Endothelial cell of umbilical vein (primary cell): ENCODE measurements at regions not wholly inside any gene's neighbourhood (a gene's known extent, or its start where the extent isn't known, plus 50 kb on each side); places are given as distances from the start of the nearest gene placed in this dataset.

Experiments used
- BruUV-seq: library from RNA; stranded (reverse); fragments of 400-500 nt; replicated peaks from 2 replicates; lab custom pipeline; 2021; lab: Mats Ljungman, UMichigan
- CTCF ChIA-PET: fragments of 300-600, 350-600 bp; sonication (Branson Sonifier 250); formaldehyde crosslinking; loops from one replicate; lab custom pipeline; 2021; ENCODE audit warnings: antibody characterized with exemption, inconsistent platforms; lab: Charles Lee
- POLR2A ChIA-PET: fragments of 300-600, 350-600 bp; sonication (Branson Sonifier 250); formaldehyde crosslinking; loops from one replicate; lab custom pipeline; 2021; ENCODE audit warnings: antibody characterized with exemption, inconsistent platforms; lab: Charles Lee
- DNase-seq: peaks from one replicate; pipeline ENCODE4 v3.0.0-alpha.2; 2011; ENCODE audit warnings: low read depth, low spot score
- FAIRE-seq: peaks from 2 replicates; lab custom pipeline; 2011; peaks lifted over from hg19 to GRCh38; lab: Jason Lieb, UNC
- H2AFZ ChIP-seq: 2 replicates; pipeline ENCODE4 v1.6.0; 2012; ENCODE audit warnings: low read depth, low read length, control low read depth, inconsistent platforms
- H3K27ac ChIP-seq: 2 replicates; pipeline ENCODE4 v1.5.1; 2011; ENCODE audit warnings: low read depth, mild to moderate bottlenecking, control low read depth, low read length, moderate library complexity; ENCODE audit not compliant: insufficient read depth
- H3K27me3 ChIP-seq, 2 experiments: 2 replicates each; pipeline versions ENCODE4 v1.6.0 to v1.6.1; 2011; ENCODE audit warnings: low read length in 2 of 2, mixed read lengths in 1 of 2; ENCODE audit not compliant: control insufficient read depth in 2 of 2, insufficient read depth in 2 of 2
- H3K36me3 ChIP-seq, 2 experiments: 2 replicates in 1 of 2; 3 replicates in 1 of 2; pipeline ENCODE4 v1.5.1; 2011; ENCODE audit warnings: low read length in 2 of 2, mild to moderate bottlenecking in 1 of 2, moderate library complexity in 1 of 2; ENCODE audit not compliant: control insufficient read depth in 2 of 2, insufficient read depth in 2 of 2; ENCODE audit errors: extremely low read depth in 1 of 2
- H3K4me1 ChIP-seq: 3 replicates; pipeline ENCODE4 v1.5.1; 2011; ENCODE audit warnings: mild to moderate bottlenecking, low read length; ENCODE audit not compliant: control insufficient read depth, insufficient read depth; ENCODE audit errors: extremely low read depth
- H3K4me2 ChIP-seq: 2 replicates; pipeline ENCODE4 v1.6.1; 2011; ENCODE audit warnings: low read length, control low read depth, mixed read lengths; ENCODE audit not compliant: insufficient read depth
- H3K4me3 ChIP-seq, 3 experiments: fragments of 200-600 bp in 1 of 3; sonication (generic), shearing (Covaris generic) in 1 of 3; replicated peaks in 1 of 3; 2 replicates each; pipeline ENCODE4 v1.5.1; 2011 to 2016; ENCODE audit warnings: control low read depth in 3 of 3, low read length in 3 of 3, mild to moderate bottlenecking in 2 of 3, inconsistent platforms in 1 of 3, low read depth in 1 of 3, moderate library complexity in 1 of 3; ENCODE audit not compliant: insufficient read depth in 1 of 3
- H3K79me2 ChIP-seq: 2 replicates; pipeline ENCODE4 v1.6.0; 2012; ENCODE audit warnings: low read length, inconsistent platforms; ENCODE audit not compliant: control insufficient read depth, insufficient read depth
- H3K9ac ChIP-seq: replicated peaks from 2 replicates; pipeline ENCODE3; 2011; ENCODE audit warnings: low read length, control low read depth; ENCODE audit not compliant: insufficient read depth; ENCODE audit errors: extremely low read depth
- H3K9me1 ChIP-seq: replicated peaks from 3 replicates; pipeline ENCODE4 v1.6.0; 2011; ENCODE audit warnings: mild to moderate bottlenecking, low read length; ENCODE audit not compliant: control insufficient read depth, insufficient read depth; ENCODE audit errors: extremely low read depth
- H3K9me3 ChIP-seq: replicated peaks from 2 replicates; pipeline ENCODE4 v1.5.1; 2012; ENCODE audit warnings: low read length, inconsistent platforms; ENCODE audit not compliant: control insufficient read depth, insufficient read depth
- H4K20me1 ChIP-seq: replicated peaks from 2 replicates; pipeline ENCODE3; 2011; ENCODE audit warnings: mild to moderate bottlenecking, low read length; ENCODE audit not compliant: control insufficient read depth, insufficient read depth; ENCODE audit errors: extremely low read depth
- CTCF ChIP-seq, 2 donors: IDR thresholded peaks; 1 replicate in 1 of 2; 2 replicates in 1 of 2; pipeline ENCODE4 v1.5.1; 2011; ENCODE audit warnings: low read length in 2 of 2, mild to moderate bottlenecking in 2 of 2, moderate library complexity in 2 of 2, control low read depth in 1 of 2, inconsistent platforms in 1 of 2, low read depth in 1 of 2; ENCODE audit not compliant: insufficient read depth in 1 of 2; ENCODE audit errors: extremely low read depth in 1 of 2
- FOS ChIP-seq: IDR thresholded peaks from 2 replicates; pipeline ENCODE4 v1.6.1; 2011; ENCODE audit warnings: mild to moderate bottlenecking, low read length, moderate library complexity, borderline replicate concordance; ENCODE audit not compliant: insufficient read depth
- GATA2 ChIP-seq: IDR thresholded peaks from 2 replicates; pipeline ENCODE4 v1.7.0; 2011; ENCODE audit warnings: low read depth, mild to moderate bottlenecking, moderate library complexity, mixed read lengths, low read length; ENCODE audit not compliant: insufficient read length, insufficient read depth
- JUN ChIP-seq: IDR thresholded peaks from 2 replicates; pipeline ENCODE4 v1.6.1; 2011; ENCODE audit warnings: borderline replicate concordance, low read depth; ENCODE audit not compliant: insufficient read length, insufficient read depth
- MYC ChIP-seq: IDR thresholded peaks from one replicate; pipeline ENCODE4 v1.6.1; 2011; ENCODE audit warnings: mild to moderate bottlenecking, low read depth, low read length
- POLR2A ChIP-seq: IDR thresholded peaks from 2 replicates; pipeline ENCODE4 v1.6.1; 2012; ENCODE audit warnings: low read depth, mild to moderate bottlenecking, control low read depth, low read length
- POLR2AphosphoS5 ChIP-seq: IDR thresholded peaks from 2 replicates; pipeline ENCODE4 v1.6.1; 2012; ENCODE audit warnings: low read depth, mild to moderate bottlenecking, control low read depth, low read length, moderate library complexity; ENCODE audit not compliant: insufficient read depth
- dilution Hi-C: fragments of 300-500 bp; cut with MboI; formaldehyde crosslinking; loops from one replicate; pipeline ENCODE4 v1.15.0; 2019; ENCODE audit warnings: low sequenced_read_pairs; ENCODE audit not compliant: extremely low pct_ligation_motif_present
- intact Hi-C: fragments of 100-400 bp; cut with micrococcal nuclease; formaldehyde crosslinking; loops from one replicate; pipeline ENCODE4 v1.10.0; 2022
- TF ChIP-seq, protein P1 (sequence below): IDR thresholded peaks from 2 replicates; pipeline ENCODE4 v1.6.1; 2011; ENCODE audit not compliant: insufficient read depth, insufficient read length

DNA sequence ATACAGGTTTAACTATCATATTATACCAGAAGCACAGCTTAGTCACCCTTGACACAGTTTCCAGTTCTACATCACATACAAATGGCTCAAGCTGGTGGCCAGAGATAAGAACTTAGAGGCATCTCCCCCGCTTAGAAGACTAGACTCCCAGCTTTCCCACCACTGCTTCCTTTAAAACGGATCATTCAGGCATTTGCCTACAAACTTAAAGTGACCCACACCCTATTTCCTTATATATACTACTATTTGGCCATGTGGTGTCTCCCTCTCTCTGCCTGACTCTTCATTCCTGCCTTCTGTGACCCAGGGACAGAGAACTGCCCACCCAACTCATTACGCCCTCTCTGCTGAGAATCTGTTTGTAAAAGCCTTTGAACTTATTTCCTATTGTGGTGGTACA lies 781.2 kb upstream of the DIAPH2 start:
- no peaks in the 10 kb centered on the region for H3K9me3 ChIP-seq
- ChIA-PET CTCF (interaction anchor here (0.7 to 5.2 kb wide), 5 partner anchors 9 to 279 kb away, joined by 3 to 71 read pairs (median 6); no protein-coding TSS in a partner anchor), POLR2A (no interaction called here)
- H3K9me1 ChIP-seq = no peaks in the 10 kb centered on the region
- no peak overlapping the region for H3K4me2 ChIP-seq
- TF ChIP-seq CTCF (IDR thresholded peaks at IDR 0.05; ENCODE audit: extremely low read depth in 1 of 2, insufficient read depth in 1 of 2, low read depth in 1 of 2, low read length in 2 of 2) (peak; percentile 4 to 16), GATA2 (peak; percentile 20), POLR2AphosphoS5 (no peak), FOS (no peak), POLR2A (no peak), JUN (no peak), MYC (no peak)
- TF ChIP-seq, protein P1, sequence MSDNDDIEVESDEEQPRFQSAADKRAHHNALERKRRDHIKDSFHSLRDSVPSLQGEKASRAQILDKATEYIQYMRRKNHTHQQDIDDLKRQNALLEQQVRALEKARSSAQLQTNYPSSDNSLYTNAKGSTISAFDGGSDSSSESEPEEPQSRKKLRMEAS = no peak
- intact Hi-C loops (loop anchor here (1.0 to 5.0 kb wide), 4 partner anchors 63 to 279 kb away; no protein-coding TSS in a partner anchor), dilution Hi-C loops (no loop called here)
- FAIRE-seq (peak; percentile 83), DNase-seq (peak; percentile 73)
- H4K20me1 ChIP-seq = no peaks in the 10 kb centered on the region
- peak overlapping the region; percentile 41 for H2AFZ ChIP-seq
- H3K36me3 ChIP-seq = no peaks in the 10 kb centered on the region
- no TSS peak for BruUV-seq
- no peaks in the 10 kb centered on the region for H3K27me3 ChIP-seq
- H3K79me2 ChIP-seq = no peaks in the 10 kb centered on the region
- H3K9ac ChIP-seq = no peak overlapping the region
- peaks cover 15% of the 10 kb centered on the region for H3K4me1 ChIP-seq
- no peak overlapping the region for H3K27ac ChIP-seq
- H3K4me3 ChIP-seq = no peak overlapping the region
